HG03575 (cell line): ENCODE measurements at regions not wholly inside any gene's neighbourhood (a gene's known extent, or its start where the extent isn't known, plus 50 kb on each side); places are given as distances from the start of the nearest gene placed in this dataset.

Source experiments
- ATAC-seq: cut with Tn5 transposase; IDR thresholded peaks from one replicate; pipeline ENCODE4 v1.9.1; 2021; ENCODE audit not compliant: unreplicated experiment, insufficient number of reproducible peaks, low FRiP score; ENCODE audit errors: extremely low read depth

- no peak for ATAC-seq
Observed at GRCh38 chr13:104785952-104786351, 1719.7 kb upstream of the SLC10A2 start.

- ATAC-seq = no peak
Observed at GRCh38 chr13:104784891-104785290, 1718.7 kb upstream of the SLC10A2 start.

GRCh38 chr13:104782741-104783140 is 1716.5 kb upstream of the SLC10A2 start:
- no peak for ATAC-seq

GRCh38 chr13:104779311-104779993 is 1713.2 kb upstream of the SLC10A2 start:
- ATAC-seq = no peak

GRCh38 chr13:104773775-104774174 is 1707.6 kb upstream of the SLC10A2 start:
- ATAC-seq = no peak

- ATAC-seq = no peak
Observed at GRCh38 chr13:104769545-104769944, 1703.3 kb upstream of the SLC10A2 start.

- ATAC-seq = no peak
Observed at GRCh38 chr13:104766319-104766718, 1700.1 kb upstream of the SLC10A2 start.

- no peak for ATAC-seq
Observed at GRCh38 chr13:104764600-104764999, 1698.4 kb upstream of the SLC10A2 start.

- no peak for ATAC-seq
Observed at GRCh38 chr13:104759069-104759468, 1692.9 kb upstream of the SLC10A2 start.

- ATAC-seq = no peak
Observed at GRCh38 chr13:104757712-104758111, 1691.5 kb upstream of the SLC10A2 start.

- ATAC-seq = no peak
Observed at GRCh38 chr13:104750377-104750776, 1684.2 kb upstream of the SLC10A2 start.

- ATAC-seq = no peak
Observed at GRCh38 chr13:104740641-104741222, 1674.5 kb upstream of the SLC10A2 start.

GRCh38 chr13:104737713-104738112 is 1671.5 kb upstream of the SLC10A2 start:
- no peak for ATAC-seq

GRCh38 chr13:104733427-104733826 is 1667.2 kb upstream of the SLC10A2 start:
- ATAC-seq = no peak

GRCh38 chr13:104715111-104715510 is 1648.9 kb upstream of the SLC10A2 start:
- ATAC-seq = no peak

- ATAC-seq = no peak
Observed at GRCh38 chr13:104705031-104705750, 1639.0 kb upstream of the SLC10A2 start.

- no peak for ATAC-seq
Observed at GRCh38 chr13:104701591-104701990, 1635.4 kb upstream of the SLC10A2 start.

- ATAC-seq = no peak
Observed at GRCh38 chr13:104694397-104694796, 1628.2 kb upstream of the SLC10A2 start.

GRCh38 chr13:104693126-104693525 is 1626.9 kb upstream of the SLC10A2 start:
- ATAC-seq = no peak

- ATAC-seq = no peak
Observed at GRCh38 chr13:104691767-104692467, 1625.7 kb upstream of the SLC10A2 start.
